Nephron (organoid): ENCODE measurements at regions not wholly inside any gene's neighbourhood (a gene's known extent, or its start where the extent isn't known, plus 50 kb on each side); places are given as distances from the start of the nearest gene placed in this dataset.

Source experiments
- H3K27ac Mint-ChIP-seq, 3 experiments: 2 replicates each; pipeline ENCODE4 v1.8.0; 2020; ENCODE audit warnings: mixed read lengths in 3 of 3, mild to moderate bottlenecking in 2 of 3, moderate library complexity in 1 of 3
- H3K27me3 Mint-ChIP-seq: 2 replicates; pipeline ENCODE4 v1.8.0; 2021; ENCODE audit warnings: low read depth, mild to moderate bottlenecking, moderate library complexity, mixed read lengths
- H3K36me3 Mint-ChIP-seq: 2 replicates; pipeline ENCODE4 v1.8.0; 2020; ENCODE audit warnings: low read depth, mixed read lengths
- H3K4me1 Mint-ChIP-seq: 2 replicates; pipeline ENCODE4 v1.8.0; 2020; ENCODE audit warnings: mixed read lengths
- H3K4me3 Mint-ChIP-seq, 3 experiments: 2 replicates each; pipeline ENCODE4 v1.8.0; 2020; ENCODE audit warnings: mild to moderate bottlenecking in 3 of 3, mixed read lengths in 3 of 3, moderate library complexity in 2 of 3
- H3K9me3 Mint-ChIP-seq: 2 replicates; pipeline ENCODE4 v1.8.0; 2020; ENCODE audit warnings: mixed read lengths
- TF ChIP-seq, protein P1 (sequence below), 3 experiments: fragments of 200-600 bp; sonication (generic); IDR thresholded peaks; one replicate each; pipeline ENCODE4 v1.5.0; 2021; ENCODE audit warnings: antibody characterized with exemption in 3 of 3; ENCODE audit not compliant: unreplicated experiment in 3 of 3

DNA sequence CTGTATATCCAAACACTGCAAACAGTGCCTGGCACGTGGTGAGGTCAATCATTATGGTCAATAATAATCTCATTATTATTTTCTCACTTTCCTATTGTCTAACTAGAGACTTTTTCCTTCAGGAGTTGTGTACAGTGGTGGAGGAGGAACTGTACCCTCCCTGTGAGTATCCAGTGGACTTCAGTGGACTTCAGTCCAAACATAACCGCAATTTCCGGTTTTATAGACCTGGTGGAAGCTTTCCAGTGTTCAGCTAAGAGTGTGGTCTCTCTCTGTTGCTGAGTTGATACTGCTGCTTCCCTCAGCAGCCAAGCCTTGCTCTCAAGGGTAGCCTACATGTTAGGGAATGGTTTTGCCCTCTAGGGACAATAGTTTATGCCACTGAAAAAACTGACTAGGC lies 447.1 kb downstream of the TMEM182 start:
- Mint-ChIP-seq H3K36me3 (no peaks in the 10 kb centered on the region), H3K27ac (no peak overlapping the region), H3K4me1 (no peaks in the 10 kb centered on the region), H3K27me3 (no peaks in the 10 kb centered on the region), H3K9me3 (no peaks in the 10 kb centered on the region), H3K4me3 (no peak overlapping the region)
- TF ChIP-seq, protein P1, sequence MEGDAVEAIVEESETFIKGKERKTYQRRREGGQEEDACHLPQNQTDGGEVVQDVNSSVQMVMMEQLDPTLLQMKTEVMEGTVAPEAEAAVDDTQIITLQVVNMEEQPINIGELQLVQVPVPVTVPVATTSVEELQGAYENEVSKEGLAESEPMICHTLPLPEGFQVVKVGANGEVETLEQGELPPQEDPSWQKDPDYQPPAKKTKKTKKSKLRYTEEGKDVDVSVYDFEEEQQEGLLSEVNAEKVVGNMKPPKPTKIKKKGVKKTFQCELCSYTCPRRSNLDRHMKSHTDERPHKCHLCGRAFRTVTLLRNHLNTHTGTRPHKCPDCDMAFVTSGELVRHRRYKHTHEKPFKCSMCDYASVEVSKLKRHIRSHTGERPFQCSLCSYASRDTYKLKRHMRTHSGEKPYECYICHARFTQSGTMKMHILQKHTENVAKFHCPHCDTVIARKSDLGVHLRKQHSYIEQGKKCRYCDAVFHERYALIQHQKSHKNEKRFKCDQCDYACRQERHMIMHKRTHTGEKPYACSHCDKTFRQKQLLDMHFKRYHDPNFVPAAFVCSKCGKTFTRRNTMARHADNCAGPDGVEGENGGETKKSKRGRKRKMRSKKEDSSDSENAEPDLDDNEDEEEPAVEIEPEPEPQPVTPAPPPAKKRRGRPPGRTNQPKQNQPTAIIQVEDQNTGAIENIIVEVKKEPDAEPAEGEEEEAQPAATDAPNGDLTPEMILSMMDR (IDR thresholded peaks at IDR 0.05; ENCODE audit: unreplicated experiment in 3 of 3) = no peak

GRCh38 chr2:103213028-103213542 lies 451.3 kb downstream of the TMEM182 start:
- Mint-ChIP-seq H3K27ac (no peak overlapping the region), H3K36me3 (no peaks in the 10 kb centered on the region), H3K4me3 (no peak overlapping the region), H3K27me3 (no peaks in the 10 kb centered on the region), H3K4me1 (no peaks in the 10 kb centered on the region), H3K9me3 (no peaks in the 10 kb centered on the region)
- TF ChIP-seq, protein P1 (IDR thresholded peaks at IDR 0.05; ENCODE audit: unreplicated experiment in 3 of 3) = no peak

- Mint-ChIP-seq H3K27ac (no peak overlapping the region), H3K9me3 (no peaks in the 10 kb centered on the region), H3K36me3 (no peaks in the 10 kb centered on the region), H3K4me3 (no peak overlapping the region), H3K27me3 (peaks cover 3% of the 10 kb centered on the region), H3K4me1 (no peaks in the 10 kb centered on the region)
- TF ChIP-seq, protein P1 (IDR thresholded peaks at IDR 0.05; ENCODE audit: unreplicated experiment in 3 of 3) = no peak
Measured at GRCh38 chr2:103218516-103218915, 456.7 kb downstream of the TMEM182 start.

DNA sequence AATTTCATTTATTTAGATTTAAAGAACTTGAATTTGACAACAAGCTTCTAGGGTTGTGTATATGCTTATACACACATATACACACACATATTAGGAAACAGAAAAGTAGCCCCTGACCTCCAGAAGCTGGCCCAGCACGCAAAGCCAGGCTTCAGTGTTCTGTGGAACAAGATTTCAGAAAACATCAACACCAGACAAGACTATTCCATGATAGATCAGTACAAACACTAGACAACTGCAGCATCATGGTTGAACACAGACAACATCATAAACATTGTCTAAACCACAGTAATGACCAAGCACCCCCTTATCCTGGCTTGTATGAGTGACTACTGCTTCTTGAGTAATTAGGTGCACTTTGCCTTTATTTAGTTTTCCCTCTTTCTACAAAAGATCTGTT lies 457.6 kb downstream of the TMEM182 start:
- H3K27me3 Mint-ChIP-seq = peaks cover 3% of the 10 kb centered on the region
- TF ChIP-seq, protein P1 (IDR thresholded peaks at IDR 0.05; ENCODE audit: unreplicated experiment in 3 of 3) = no peak
- H3K36me3 Mint-ChIP-seq = no peaks in the 10 kb centered on the region
- no peak overlapping the region for H3K4me3 Mint-ChIP-seq
- no peaks in the 10 kb centered on the region for H3K4me1 Mint-ChIP-seq
- no peak overlapping the region for H3K27ac Mint-ChIP-seq
- H3K9me3 Mint-ChIP-seq = no peaks in the 10 kb centered on the region

DNA sequence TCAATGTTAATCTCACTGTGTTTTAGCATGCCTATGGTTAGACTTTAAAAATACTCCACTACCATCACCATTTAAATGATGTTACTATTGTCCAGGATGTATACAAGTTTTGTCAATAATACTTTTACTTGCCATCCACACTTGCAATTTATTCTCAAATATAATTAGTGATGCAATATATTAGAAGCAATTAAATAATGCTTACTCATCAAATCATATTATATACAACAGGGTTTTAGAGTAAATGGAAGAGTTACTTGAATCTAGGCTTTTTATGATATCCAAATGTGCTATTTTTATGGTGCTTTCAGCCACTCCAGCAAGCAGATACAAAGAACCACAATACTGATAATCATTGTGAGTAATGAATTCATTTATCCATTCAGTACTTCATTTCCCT lies 461.1 kb downstream of the TMEM182 start:
- Mint-ChIP-seq H3K9me3 (no peaks in the 10 kb centered on the region), H3K4me1 (no peaks in the 10 kb centered on the region), H3K27ac (no peak overlapping the region), H3K4me3 (no peak overlapping the region), H3K27me3 (peaks cover 3% of the 10 kb centered on the region), H3K36me3 (no peaks in the 10 kb centered on the region)
- TF ChIP-seq, protein P1 (IDR thresholded peaks at IDR 0.05; ENCODE audit: unreplicated experiment in 3 of 3) = no peak

- no peak overlapping the region for H3K4me3 Mint-ChIP-seq
- no peaks in the 10 kb centered on the region for H3K36me3 Mint-ChIP-seq
- no peaks in the 10 kb centered on the region for H3K4me1 Mint-ChIP-seq
- no peak overlapping the region for H3K27ac Mint-ChIP-seq
- no peaks in the 10 kb centered on the region for H3K27me3 Mint-ChIP-seq
- no peaks in the 10 kb centered on the region for H3K9me3 Mint-ChIP-seq
- TF ChIP-seq, protein P1 (IDR thresholded peaks at IDR 0.05; ENCODE audit: unreplicated experiment in 3 of 3) = no peak
Measured at GRCh38 chr2:103230796-103231195, 469.0 kb downstream of the TMEM182 start.
